ENCODE measurements at regions not wholly inside any gene's neighbourhood (a gene's known extent, or its start where the extent isn't known, plus 50 kb on each side); places are given as distances from the start of the nearest gene placed in this dataset.

DNA sequence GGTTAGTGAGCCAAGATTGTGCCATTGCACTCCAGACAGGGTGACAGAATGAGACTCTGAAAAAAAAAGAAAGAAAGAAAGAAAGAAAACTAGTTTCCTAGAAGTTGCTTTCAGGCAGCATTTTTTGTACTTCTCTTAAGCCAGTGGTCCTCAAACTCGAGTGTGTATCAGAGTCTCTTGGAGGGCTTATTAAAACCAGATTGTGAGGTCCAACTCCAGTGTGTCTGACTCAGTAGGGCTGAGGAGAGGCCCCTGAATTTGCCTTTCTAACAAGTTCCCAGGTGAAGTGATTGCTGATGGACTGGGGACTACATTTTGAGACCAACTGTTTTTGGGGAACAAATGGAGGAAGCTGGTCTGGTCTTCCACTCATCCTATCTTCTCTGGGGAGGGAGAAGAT lies 57.5 kb upstream of the VSTM5 start:
- TF ChIP-seq, protein P1, sequence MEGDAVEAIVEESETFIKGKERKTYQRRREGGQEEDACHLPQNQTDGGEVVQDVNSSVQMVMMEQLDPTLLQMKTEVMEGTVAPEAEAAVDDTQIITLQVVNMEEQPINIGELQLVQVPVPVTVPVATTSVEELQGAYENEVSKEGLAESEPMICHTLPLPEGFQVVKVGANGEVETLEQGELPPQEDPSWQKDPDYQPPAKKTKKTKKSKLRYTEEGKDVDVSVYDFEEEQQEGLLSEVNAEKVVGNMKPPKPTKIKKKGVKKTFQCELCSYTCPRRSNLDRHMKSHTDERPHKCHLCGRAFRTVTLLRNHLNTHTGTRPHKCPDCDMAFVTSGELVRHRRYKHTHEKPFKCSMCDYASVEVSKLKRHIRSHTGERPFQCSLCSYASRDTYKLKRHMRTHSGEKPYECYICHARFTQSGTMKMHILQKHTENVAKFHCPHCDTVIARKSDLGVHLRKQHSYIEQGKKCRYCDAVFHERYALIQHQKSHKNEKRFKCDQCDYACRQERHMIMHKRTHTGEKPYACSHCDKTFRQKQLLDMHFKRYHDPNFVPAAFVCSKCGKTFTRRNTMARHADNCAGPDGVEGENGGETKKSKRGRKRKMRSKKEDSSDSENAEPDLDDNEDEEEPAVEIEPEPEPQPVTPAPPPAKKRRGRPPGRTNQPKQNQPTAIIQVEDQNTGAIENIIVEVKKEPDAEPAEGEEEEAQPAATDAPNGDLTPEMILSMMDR (IDR thresholded peaks at IDR 0.05): no peak
- no peak for TF ChIP-seq POLR2A (IDR thresholded peaks at IDR 0.05)

Data from adrenal gland (tissue), 5 donors.